Peyer's patch (tissue), 4 donors: ENCODE measurements at regions not wholly inside any gene's neighbourhood (a gene's known extent, or its start where the extent isn't known, plus 50 kb on each side); places are given as distances from the start of the nearest gene placed in this dataset.

Experiments used
- DNase-seq, 3 donors: peaks; one replicate each; pipeline ENCODE4 v3.0.0-alpha.2; 2017 to 2019
- H3K27ac ChIP-seq, 4 donors: fragments of 200-600 bp; sonication (generic); one replicate each; pipeline ENCODE4 v1.5.1; 2016 to 2019
- H3K27me3 ChIP-seq, 2 donors: fragments of 200-600 bp; sonication (generic); one replicate each; pipeline ENCODE4 v1.5.1; 2019
- H3K36me3 ChIP-seq, 3 donors: fragments of 200-600 bp; sonication (generic); one replicate each; pipeline ENCODE4 v1.5.1; 2016 to 2019
- H3K4me1 ChIP-seq, 4 donors: fragments of 200-600 bp; sonication (generic); one replicate each; pipeline ENCODE4 v1.5.1; 2016 to 2019
- H3K4me3 ChIP-seq, 4 donors: fragments of 200-600 bp; sonication (generic); 1 replicate in 3 of 4; 2 replicates in 1 of 4; pipeline ENCODE4 v1.5.1; 2016 to 2019; ENCODE audit warnings: mild to moderate bottlenecking in 1 of 4
- H3K9me3 ChIP-seq, 4 donors: fragments of 200-600 bp; sonication (generic); one replicate each; pipeline ENCODE4 v1.5.1; 2016 to 2019; ENCODE audit warnings: mild to moderate bottlenecking in 1 of 4
- POLR2A ChIP-seq, 2 donors: fragments of 450-650 bp; IDR thresholded peaks; one replicate each; pipeline ENCODE4 v1.5.1; 2017; ENCODE audit warnings: antibody characterized with exemption in 2 of 2, mild to moderate bottlenecking in 2 of 2, moderate library complexity in 2 of 2
- TF ChIP-seq, protein P1 (sequence below), 6 experiments: fragments of 450-650 bp in 4 of 6; fragments of 200-600 bp in 2 of 6; sonication (generic) in 1 of 6; IDR thresholded peaks; one replicate each; pipeline ENCODE4 v1.5.1; 2017 to 2019; ENCODE audit warnings: antibody characterized with exemption in 6 of 6, mild to moderate bottlenecking in 3 of 6, moderate library complexity in 1 of 6

DNA sequence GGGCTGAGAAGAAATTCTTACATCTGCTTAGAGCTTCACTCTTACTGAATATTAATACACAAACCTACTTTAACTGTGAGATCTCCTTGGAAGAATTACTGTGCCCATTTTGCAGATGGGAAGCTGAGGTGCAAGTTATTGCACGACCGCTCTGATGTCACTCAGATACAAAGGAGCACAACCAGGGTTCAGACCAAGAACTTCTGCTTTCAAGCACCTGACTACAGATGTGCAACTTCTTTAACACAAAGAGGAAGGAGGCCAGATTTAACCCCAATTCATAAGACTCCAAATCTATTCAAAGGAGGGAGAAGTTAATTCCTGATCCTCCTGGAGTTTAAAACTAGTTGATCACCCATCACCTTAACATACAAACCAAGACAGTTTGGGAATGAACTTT lies 232.6 kb downstream of the VRK1 start:
- peaks cover 0 to 5% of the 10 kb centered on the region in 2 donors for H3K27me3 ChIP-seq
- no peak overlapping the region for H3K27ac ChIP-seq
- no peaks in the 10 kb centered on the region for H3K36me3 ChIP-seq
- DNase-seq: no peak
- H3K4me3 ChIP-seq: no peak overlapping the region
- H3K4me1 ChIP-seq: no peaks in the 10 kb centered on the region
- TF ChIP-seq, protein P1, sequence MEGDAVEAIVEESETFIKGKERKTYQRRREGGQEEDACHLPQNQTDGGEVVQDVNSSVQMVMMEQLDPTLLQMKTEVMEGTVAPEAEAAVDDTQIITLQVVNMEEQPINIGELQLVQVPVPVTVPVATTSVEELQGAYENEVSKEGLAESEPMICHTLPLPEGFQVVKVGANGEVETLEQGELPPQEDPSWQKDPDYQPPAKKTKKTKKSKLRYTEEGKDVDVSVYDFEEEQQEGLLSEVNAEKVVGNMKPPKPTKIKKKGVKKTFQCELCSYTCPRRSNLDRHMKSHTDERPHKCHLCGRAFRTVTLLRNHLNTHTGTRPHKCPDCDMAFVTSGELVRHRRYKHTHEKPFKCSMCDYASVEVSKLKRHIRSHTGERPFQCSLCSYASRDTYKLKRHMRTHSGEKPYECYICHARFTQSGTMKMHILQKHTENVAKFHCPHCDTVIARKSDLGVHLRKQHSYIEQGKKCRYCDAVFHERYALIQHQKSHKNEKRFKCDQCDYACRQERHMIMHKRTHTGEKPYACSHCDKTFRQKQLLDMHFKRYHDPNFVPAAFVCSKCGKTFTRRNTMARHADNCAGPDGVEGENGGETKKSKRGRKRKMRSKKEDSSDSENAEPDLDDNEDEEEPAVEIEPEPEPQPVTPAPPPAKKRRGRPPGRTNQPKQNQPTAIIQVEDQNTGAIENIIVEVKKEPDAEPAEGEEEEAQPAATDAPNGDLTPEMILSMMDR (IDR thresholded peaks at IDR 0.05): no peak
- TF ChIP-seq POLR2A (IDR thresholded peaks at IDR 0.05): no peak
- no peaks in the 10 kb centered on the region for H3K9me3 ChIP-seq

DNA sequence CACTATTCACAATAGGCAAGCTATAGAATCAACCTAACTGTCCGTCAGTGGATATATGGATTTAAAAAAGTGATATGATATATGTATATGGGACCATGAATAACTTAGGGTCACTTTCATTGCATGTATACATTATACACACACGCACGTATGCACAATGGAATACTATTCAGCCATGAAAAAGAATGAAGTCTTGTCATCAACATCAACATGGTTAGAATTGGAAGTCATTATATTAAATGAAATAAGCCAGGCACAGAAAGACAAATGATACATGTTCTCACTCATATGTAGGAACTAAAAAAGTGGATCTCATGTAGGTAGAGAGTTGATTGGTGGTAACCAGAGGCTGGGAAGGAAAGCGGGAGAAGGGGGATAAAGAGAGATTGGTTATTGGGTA lies 234.3 kb downstream of the VRK1 start:
- Histone ChIP-seq H3K36me3 (no peaks in the 10 kb centered on the region), H3K4me1 (no peaks in the 10 kb centered on the region), H3K27me3 (peaks cover 0 to 5% of the 10 kb centered on the region in 2 donors)

DNA sequence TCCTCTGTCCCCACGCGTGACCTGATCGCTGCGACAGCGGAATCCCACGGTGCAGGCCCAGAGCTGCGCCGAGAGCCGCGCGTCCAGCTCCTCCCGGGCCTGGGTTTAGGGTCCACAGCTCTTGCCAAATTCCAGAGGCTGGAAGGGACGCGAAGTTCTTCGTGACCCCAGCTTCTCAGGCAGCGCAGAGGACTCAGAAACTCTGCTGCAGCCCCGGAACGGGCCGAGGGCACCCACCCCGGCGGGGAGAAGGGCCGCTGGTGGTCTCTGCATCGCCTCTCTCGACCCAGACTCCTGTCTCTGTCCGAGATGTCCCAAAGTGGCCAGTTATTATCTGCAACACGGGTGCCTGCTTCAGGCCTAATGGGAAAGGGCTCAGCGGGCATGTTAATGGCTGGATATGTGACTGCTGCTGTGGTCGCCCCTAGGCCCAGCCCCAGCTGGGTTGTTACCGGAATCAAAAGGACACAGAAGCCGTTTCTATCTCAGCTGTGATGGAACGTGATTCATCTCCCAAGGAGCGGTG lies 236.4 kb downstream of the VRK1 start:
- Histone ChIP-seq H3K4me3 (peak overlapping the region in 1 of 4 donors; percentile 26), H3K27me3 (peaks cover 0 to 5% of the 10 kb centered on the region in 2 donors), H3K36me3 (no peaks in the 10 kb centered on the region), H3K4me1 (no peaks in the 10 kb centered on the region), H3K9me3 (no peaks in the 10 kb centered on the region), H3K27ac (no peak overlapping the region)
- no peak for DNase-seq
- TF ChIP-seq, protein P1 (IDR thresholded peaks at IDR 0.05): no peak
- no peak for TF ChIP-seq POLR2A (IDR thresholded peaks at IDR 0.05)

More for the DNA sequence above, 234.3 kb downstream of the VRK1 start:
- no peak overlapping the region for H3K27ac ChIP-seq
- no peak for DNase-seq
- H3K9me3 ChIP-seq: no peaks in the 10 kb centered on the region
- TF ChIP-seq, protein P1 (IDR thresholded peaks at IDR 0.05): no peak
- TF ChIP-seq POLR2A (IDR thresholded peaks at IDR 0.05): no peak
- no peak overlapping the region for H3K4me3 ChIP-seq

DNA sequence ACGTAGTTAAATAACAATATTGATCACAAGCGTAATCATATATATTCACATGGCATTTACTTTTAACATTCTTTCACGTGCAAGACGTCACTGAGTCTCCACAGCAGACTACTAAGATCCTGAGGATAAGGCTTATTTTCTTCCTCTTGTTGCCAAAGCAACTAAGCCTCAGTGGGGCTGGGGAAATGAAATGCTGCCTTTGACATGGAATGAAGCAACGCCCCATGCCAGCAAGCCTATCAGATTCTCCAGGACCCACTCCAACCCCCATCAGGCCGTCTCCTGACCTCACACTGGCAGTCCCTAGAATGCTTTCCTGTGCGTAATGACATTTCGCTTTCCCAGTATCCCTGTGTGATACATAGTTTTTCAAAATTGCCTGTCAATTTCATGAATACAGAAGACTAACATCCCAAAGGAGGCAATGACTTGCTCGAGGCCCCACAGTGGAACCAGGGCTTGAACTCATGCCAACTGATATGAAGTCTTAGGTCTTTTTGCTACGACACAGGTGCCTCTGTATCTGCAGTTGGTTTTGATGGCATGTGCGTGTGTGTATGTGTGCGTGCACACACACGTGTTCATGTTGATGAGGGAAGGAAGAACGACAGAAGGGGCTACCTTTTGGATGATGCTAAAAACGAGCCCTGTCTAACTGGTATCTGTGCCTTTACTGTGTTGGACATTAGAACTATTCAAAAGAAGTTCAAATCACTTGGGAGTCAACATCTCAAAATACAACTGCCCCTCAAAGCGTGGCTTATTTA lies 239.1 kb downstream of the VRK1 start:
- H3K36me3 ChIP-seq: no peaks in the 10 kb centered on the region
- TF ChIP-seq, protein P1 (IDR thresholded peaks at IDR 0.05): no peak
- TF ChIP-seq POLR2A (IDR thresholded peaks at IDR 0.05): no peak
- no peak overlapping the region for H3K27ac ChIP-seq
- DNase-seq: no peak
- peaks cover 0 to 10% (median 0%) of the 10 kb centered on the region in 4 donors for H3K9me3 ChIP-seq
- peaks cover 0 to 5% of the 10 kb centered on the region in 2 donors for H3K27me3 ChIP-seq
- H3K4me3 ChIP-seq: no peak overlapping the region
- no peaks in the 10 kb centered on the region for H3K4me1 ChIP-seq

DNA sequence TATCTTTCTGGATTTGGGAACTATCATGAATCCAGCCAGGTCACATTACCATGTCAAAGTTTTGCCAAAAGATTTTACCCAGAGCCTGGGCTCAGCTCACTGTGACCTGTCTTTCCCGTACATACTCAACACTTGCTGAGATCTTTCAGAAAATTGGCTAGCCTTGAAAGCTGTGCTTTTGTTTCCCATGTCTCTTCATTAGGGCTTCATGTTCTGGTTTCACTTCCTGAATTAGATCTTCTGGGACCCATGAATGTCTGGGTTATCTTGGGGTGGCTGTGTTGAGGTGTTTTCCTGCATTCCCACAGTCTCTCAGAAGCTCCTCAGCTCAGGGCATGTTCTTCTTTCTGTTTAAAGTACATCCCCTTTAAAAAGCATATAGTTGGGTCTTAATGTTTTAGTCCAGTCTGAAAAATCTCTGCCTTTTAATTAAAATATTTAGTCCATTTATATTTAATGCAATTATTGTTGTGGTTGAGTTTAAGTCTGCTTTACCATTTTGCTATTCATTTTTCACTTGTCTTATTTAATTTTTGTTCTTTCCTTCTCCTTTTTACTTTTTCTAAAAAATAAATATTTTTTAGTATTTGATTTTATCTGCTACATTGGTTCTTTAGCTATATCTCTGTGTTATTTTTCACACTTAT lies 242.7 kb downstream of the VRK1 start:
- H3K27ac ChIP-seq: no peak overlapping the region
- TF ChIP-seq, protein P1 (IDR thresholded peaks at IDR 0.05): no peak
- TF ChIP-seq POLR2A (IDR thresholded peaks at IDR 0.05): no peak
- H3K27me3 ChIP-seq: no peaks in the 10 kb centered on the region
- H3K4me1 ChIP-seq: no peaks in the 10 kb centered on the region
- DNase-seq: no peak
- peaks cover 0 to 10% (median 0%) of the 10 kb centered on the region in 4 donors for H3K9me3 ChIP-seq
- no peak overlapping the region for H3K4me3 ChIP-seq
- H3K36me3 ChIP-seq: no peaks in the 10 kb centered on the region
